SW 1271 (cell line): ENCODE measurements at regions not wholly inside any gene's neighbourhood (a gene's known extent, or its start where the extent isn't known, plus 50 kb on each side); places are given as distances from the start of the nearest gene placed in this dataset.
"Not testable (repeated sequence)": the region's sequence is repeated elsewhere in the genome, so short reads cannot be mapped to it uniquely, and the experiment has no call there.

Experiments used
- DNase-seq, 2 experiments: peaks; one replicate each; lab custom pipeline; 2025; lab: John Stamatoyannopoulos, UW

- no peak for DNase-seq
These were observed 1422.1 kb downstream of the PCDH9 start for GRCh38 chr13:65808061-65808460.

GRCh38 chr13:65803530-65804392, 1426.4 kb downstream of the PCDH9 start:
- DNase-seq, result no peak

- no peak for DNase-seq
These were observed 1440.3 kb downstream of the PCDH9 start for GRCh38 chr13:65789815-65790214.

- no peak for DNase-seq
These were observed 1443.1 kb downstream of the PCDH9 start for GRCh38 chr13:65787082-65787481.

GRCh38 chr13:65784088-65784816, 1445.9 kb downstream of the PCDH9 start:
- DNase-seq, result no peak

GRCh38 chr13:65783383-65783782, 1446.8 kb downstream of the PCDH9 start:
- DNase-seq, result no peak

- not testable (repeated sequence) for DNase-seq
These were observed 1458.3 kb downstream of the PCDH9 start for GRCh38 chr13:65771704-65772313.

- DNase-seq, result no peak
These were observed 1461.6 kb downstream of the PCDH9 start for GRCh38 chr13:65768545-65768944.

- no peak for DNase-seq
These were observed 1466.3 kb downstream of the PCDH9 start for GRCh38 chr13:65763811-65764210.

GRCh38 chr13:65762012-65762411, 1468.1 kb downstream of the PCDH9 start:
- DNase-seq, result no peak

- DNase-seq, result no peak
These were observed 1474.0 kb downstream of the PCDH9 start for GRCh38 chr13:65756071-65756671.

GRCh38 chr13:65748227-65748626, 1481.9 kb downstream of the PCDH9 start:
- no peak for DNase-seq

GRCh38 chr13:65746406-65746921, 1483.7 kb downstream of the PCDH9 start:
- DNase-seq, result no peak

GRCh38 chr13:65744836-65745235, 1485.3 kb downstream of the PCDH9 start:
- no peak for DNase-seq

GRCh38 chr13:65733110-65733509, 1497.0 kb downstream of the PCDH9 start:
- no peak for DNase-seq

GRCh38 chr13:65727070-65727469, 1503.1 kb downstream of the PCDH9 start:
- no peak for DNase-seq

GRCh38 chr13:65725006-65725405, 1505.1 kb downstream of the PCDH9 start:
- DNase-seq, result no peak

GRCh38 chr13:65724226-65724625, 1505.9 kb downstream of the PCDH9 start:
- no peak for DNase-seq

- no peak for DNase-seq
These were observed 1507.6 kb downstream of the PCDH9 start for GRCh38 chr13:65722506-65722905.

GRCh38 chr13:65719831-65720230, 1510.3 kb downstream of the PCDH9 start:
- DNase-seq, result no peak

- DNase-seq, result no peak
These were observed 1519.6 kb downstream of the PCDH9 start for GRCh38 chr13:65710514-65710913.

- no peak for DNase-seq
These were observed 1532.3 kb downstream of the PCDH9 start for GRCh38 chr13:65697843-65698242.
